Stimulated activated CD4-positive, alpha-beta T cell treated with anti-CD3 and anti-CD28 coated beads, Interleukin-15, amount 100 ng/mL, for 48 hours (primary cell): ENCODE measurements at regions not wholly inside any gene's neighbourhood (a gene's known extent, or its start where the extent isn't known, plus 50 kb on each side); places are given as distances from the start of the nearest gene placed in this dataset.
A peak's percentile ranks its signal among the peaks of the same experiment; 100 is the strongest.

ENCODE experiments used
- DNase-seq, 2 donors: peaks; one replicate each; pipeline ENCODE4 v3.0.0-alpha.2; 2020; ENCODE audit warnings: low read depth in 2 of 2

- no peak for DNase-seq
These were observed 54.0 kb upstream of the STMND1 start for GRCh38 chr6:17047889-17048288.

GRCh38 chr6:17045581-17046322, 56.1 kb upstream of the STMND1 start:
- no peak for DNase-seq

- DNase-seq = no peak
These were observed 58.7 kb upstream of the STMND1 start for GRCh38 chr6:17043148-17043522.

GRCh38 chr6:17042422-17043147, 59.3 kb upstream of the STMND1 start:
- DNase-seq = no peak

GRCh38 chr6:17039266-17039665, 62.6 kb upstream of the STMND1 start:
- DNase-seq = no peak

- no peak for DNase-seq
These were observed 63.5 kb upstream of the STMND1 start for GRCh38 chr6:17038316-17038715.

- no peak for DNase-seq
These were observed 65.8 kb upstream of the STMND1 start for GRCh38 chr6:17036065-17036393.

GRCh38 chr6:17035257-17036064, 66.4 kb upstream of the STMND1 start:
- no peak for DNase-seq

GRCh38 chr6:17033746-17034145, 68.1 kb upstream of the STMND1 start:
- DNase-seq = no peak

GRCh38 chr6:17032988-17033634, 68.7 kb upstream of the STMND1 start:
- no peak for DNase-seq

GRCh38 chr6:17032590-17032987, 69.3 kb upstream of the STMND1 start:
- DNase-seq = no peak

- DNase-seq = no peak
These were observed 69.9 kb upstream of the STMND1 start for GRCh38 chr6:17031961-17032360.

- DNase-seq = no peak
These were observed 74.4 kb upstream of the STMND1 start for GRCh38 chr6:17027441-17027840.

GRCh38 chr6:17022604-17023003, 79.2 kb upstream of the STMND1 start:
- DNase-seq = no peak

GRCh38 chr6:17021539-17021889, 80.3 kb upstream of the STMND1 start:
- no peak for DNase-seq

- no peak for DNase-seq
These were observed 80.8 kb upstream of the STMND1 start for GRCh38 chr6:17020889-17021538.

- no peak for DNase-seq
These were observed 83.4 kb upstream of the STMND1 start for GRCh38 chr6:17018425-17018824.

GRCh38 chr6:17017416-17017815, 84.4 kb upstream of the STMND1 start:
- DNase-seq = no peak

GRCh38 chr6:17015551-17016381, 86.1 kb upstream of the STMND1 start:
- DNase-seq = peak in 1 of 2 donors; percentile 1

GRCh38 chr6:17015144-17015543, 86.7 kb upstream of the STMND1 start:
- DNase-seq = peak; percentile 1 to 14

GRCh38 chr6:17013701-17014100, 88.1 kb upstream of the STMND1 start:
- DNase-seq = no peak
